RWPE2 (cell line): ENCODE measurements at regions not wholly inside any gene's neighbourhood (a gene's known extent, or its start where the extent isn't known, plus 50 kb on each side); places are given as distances from the start of the nearest gene placed in this dataset.
A peak's percentile ranks its signal among the peaks of the same experiment; 100 is the strongest.

ENCODE experiments used
- ATAC-seq: fragments of 200-7000 bp; cut with Tn5 transposase; 3 replicates; pipeline ENCODE4 v1.9.1; 2021; ENCODE audit warnings: low read depth
- DNase-seq: peaks from one replicate; pipeline ENCODE4 v3.0.0-alpha.2; 2020; ENCODE audit warnings: low spot score
- H3K27ac ChIP-seq: fragments of 450-650 bp; 2 replicates; pipeline ENCODE4 v1.5.1; 2017; ENCODE audit warnings: mild to moderate bottlenecking; ENCODE audit not compliant: poor library complexity, severe bottlenecking
- H3K27me3 ChIP-seq: fragments of 250-450 bp; sonication (Bioruptor Pico); 2 replicates; pipeline ENCODE4 v1.5.1; 2021; ENCODE audit warnings: mild to moderate bottlenecking, moderate library complexity; ENCODE audit not compliant: insufficient read depth, poor library complexity, severe bottlenecking
- H3K36me3 ChIP-seq: fragments of 250-450 bp; sonication (Bioruptor Pico); 2 replicates; pipeline ENCODE4 v1.5.1; 2020; ENCODE audit warnings: low read depth, mild to moderate bottlenecking, moderate library complexity
- H3K4me1 ChIP-seq: fragments of 250-450 bp; sonication (Bioruptor Pico); 2 replicates; pipeline ENCODE4 v1.5.1; 2021; ENCODE audit warnings: mild to moderate bottlenecking, moderate library complexity; ENCODE audit not compliant: insufficient read depth, poor library complexity, severe bottlenecking
- H3K4me3 ChIP-seq: fragments of 250-450 bp; sonication (Bioruptor Pico); 2 replicates; pipeline ENCODE4 v1.5.1; 2021; ENCODE audit warnings: mild to moderate bottlenecking, moderate library complexity; ENCODE audit not compliant: severe bottlenecking
- H3K9me3 ChIP-seq: fragments of 250-450 bp; sonication (Bioruptor Pico); 2 replicates; pipeline ENCODE4 v1.5.1; 2021; ENCODE audit warnings: mild to moderate bottlenecking, moderate library complexity; ENCODE audit not compliant: severe bottlenecking
- CTCF ChIP-seq: fragments of 450-650 bp; IDR thresholded peaks from one replicate; pipeline ENCODE4 v1.5.1; 2017; ENCODE audit warnings: mild to moderate bottlenecking, moderate library complexity; ENCODE audit not compliant: poor library complexity, severe bottlenecking

- TF ChIP-seq CTCF, result no peak
- peaks cover 4% of the 10 kb centered on the region for H3K4me1 ChIP-seq
- no peak overlapping the region for H3K27ac ChIP-seq
- ATAC-seq (no peak), DNase-seq (no peak)
- H3K36me3 ChIP-seq, result no peaks in the 10 kb centered on the region
- no peaks in the 10 kb centered on the region for H3K9me3 ChIP-seq
- no peaks in the 10 kb centered on the region for H3K27me3 ChIP-seq
- no peak overlapping the region for H3K4me3 ChIP-seq
These were observed 1005.8 kb upstream of the ADGRB3 start for GRCh38 chr6:67629258-67629657.

GRCh38 chr6:67615796-67616195, 1019.3 kb upstream of the ADGRB3 start:
- Histone ChIP-seq H3K4me1 (no peaks in the 10 kb centered on the region), H3K4me3 (no peak overlapping the region), H3K36me3 (no peaks in the 10 kb centered on the region), H3K27ac (no peak overlapping the region), H3K9me3 (no peaks in the 10 kb centered on the region), H3K27me3 (no peaks in the 10 kb centered on the region)
- ATAC-seq (peak; percentile 29; the same call in 1 of the 3 replicates), DNase-seq (no peak)
- no peak for TF ChIP-seq CTCF

- H3K4me1 ChIP-seq, result no peaks in the 10 kb centered on the region
- ATAC-seq (no peak), DNase-seq (no peak)
- H3K36me3 ChIP-seq, result no peaks in the 10 kb centered on the region
- H3K9me3 ChIP-seq, result no peaks in the 10 kb centered on the region
- no peak overlapping the region for H3K4me3 ChIP-seq
- no peak overlapping the region for H3K27ac ChIP-seq
- H3K27me3 ChIP-seq, result no peaks in the 10 kb centered on the region
- no peak for TF ChIP-seq CTCF
These were observed 1026.9 kb upstream of the ADGRB3 start for GRCh38 chr6:67608099-67608749.

- Histone ChIP-seq H3K27ac (no peak overlapping the region), H3K4me3 (no peak overlapping the region), H3K9me3 (no peaks in the 10 kb centered on the region), H3K27me3 (no peaks in the 10 kb centered on the region), H3K4me1 (no peaks in the 10 kb centered on the region), H3K36me3 (no peaks in the 10 kb centered on the region)
- no peak for ATAC-seq
- TF ChIP-seq CTCF, result no peak
- DNase-seq, result no peak
These were observed 1027.9 kb upstream of the ADGRB3 start for GRCh38 chr6:67606906-67607828.
